Endothelial cell (in vitro differentiated cells): ENCODE measurements at regions not wholly inside any gene's neighbourhood (a gene's known extent, or its start where the extent isn't known, plus 50 kb on each side); places are given as distances from the start of the nearest gene placed in this dataset.

ENCODE experiments used
- DNase-seq: peaks from one replicate; pipeline ENCODE4 v3.0.0; 2021; ENCODE audit warnings: low spot score
- H3K27ac Mint-ChIP-seq: one replicate; pipeline ENCODE4 v1.8.0; 2021; ENCODE audit warnings: mixed read lengths, inconsistent platforms; ENCODE audit not compliant: unreplicated experiment
- H3K27me3 Mint-ChIP-seq: one replicate; pipeline ENCODE4 v1.8.0; 2021; ENCODE audit warnings: mild to moderate bottlenecking, moderate library complexity, mixed read lengths, inconsistent platforms; ENCODE audit not compliant: unreplicated experiment
- H3K36me3 Mint-ChIP-seq: one replicate; pipeline ENCODE4 v1.8.0; 2021; ENCODE audit warnings: mild to moderate bottlenecking, low read depth, mixed read lengths, inconsistent platforms; ENCODE audit not compliant: unreplicated experiment
- H3K4me1 Mint-ChIP-seq: one replicate; pipeline ENCODE4 v1.8.0; 2021; ENCODE audit warnings: mild to moderate bottlenecking, mixed read lengths, inconsistent platforms; ENCODE audit not compliant: unreplicated experiment
- H3K4me3 Mint-ChIP-seq: one replicate; pipeline ENCODE4 v1.8.0; 2021; ENCODE audit warnings: mild to moderate bottlenecking, mixed read lengths, inconsistent platforms; ENCODE audit not compliant: unreplicated experiment
- H3K9me3 Mint-ChIP-seq: one replicate; pipeline ENCODE4 v1.8.0; 2021; ENCODE audit warnings: mixed read lengths, inconsistent platforms; ENCODE audit not compliant: unreplicated experiment
- TF ChIP-seq, protein P1 (sequence below): fragments of 200-600 bp; sonication (generic); IDR thresholded peaks from one replicate; pipeline ENCODE4 v1.5.0; 2021; ENCODE audit warnings: antibody characterized with exemption; ENCODE audit not compliant: unreplicated experiment

DNA sequence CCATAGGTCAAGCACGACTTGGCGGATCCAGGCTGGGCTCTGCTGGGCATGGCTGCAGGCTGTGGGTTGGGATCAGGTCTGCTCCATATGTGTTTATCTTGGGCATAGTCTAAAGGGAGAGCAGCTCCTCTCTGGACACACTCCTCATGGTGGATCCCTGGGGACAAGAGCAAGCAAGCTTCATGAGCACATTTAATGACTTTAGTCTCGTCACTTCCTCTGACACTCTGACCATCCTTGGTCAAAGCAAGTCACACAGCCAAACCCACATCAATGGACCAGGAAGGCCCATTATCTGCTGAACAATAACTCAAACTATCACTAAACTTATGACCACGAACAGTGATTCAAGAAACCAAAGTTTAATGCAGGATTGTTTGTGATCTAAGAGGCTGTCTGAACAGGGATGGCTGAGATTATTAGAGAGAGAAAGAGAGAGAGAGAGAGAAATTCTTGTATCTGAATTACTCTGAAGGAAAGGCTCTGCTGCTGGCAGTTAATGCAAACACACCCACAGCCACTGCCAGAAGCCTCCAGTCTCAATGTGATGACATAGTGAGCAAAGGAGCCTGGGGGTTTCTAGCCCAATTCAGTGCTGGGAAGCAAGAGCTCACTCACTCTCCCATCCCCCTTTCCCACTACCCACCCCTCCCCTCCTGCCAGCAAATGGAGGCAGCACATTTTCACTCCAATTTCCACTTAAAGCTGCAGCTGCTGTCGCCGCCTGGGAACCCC is 490.2 kb upstream of the SULF2 start:
- no peaks in the 10 kb centered on the region for H3K36me3 Mint-ChIP-seq
- no peaks in the 10 kb centered on the region for H3K27me3 Mint-ChIP-seq
- H3K4me1 Mint-ChIP-seq: peaks cover 48% of the 10 kb centered on the region
- DNase-seq: no peak
- no peak overlapping the region for H3K4me3 Mint-ChIP-seq
- TF ChIP-seq, protein P1, sequence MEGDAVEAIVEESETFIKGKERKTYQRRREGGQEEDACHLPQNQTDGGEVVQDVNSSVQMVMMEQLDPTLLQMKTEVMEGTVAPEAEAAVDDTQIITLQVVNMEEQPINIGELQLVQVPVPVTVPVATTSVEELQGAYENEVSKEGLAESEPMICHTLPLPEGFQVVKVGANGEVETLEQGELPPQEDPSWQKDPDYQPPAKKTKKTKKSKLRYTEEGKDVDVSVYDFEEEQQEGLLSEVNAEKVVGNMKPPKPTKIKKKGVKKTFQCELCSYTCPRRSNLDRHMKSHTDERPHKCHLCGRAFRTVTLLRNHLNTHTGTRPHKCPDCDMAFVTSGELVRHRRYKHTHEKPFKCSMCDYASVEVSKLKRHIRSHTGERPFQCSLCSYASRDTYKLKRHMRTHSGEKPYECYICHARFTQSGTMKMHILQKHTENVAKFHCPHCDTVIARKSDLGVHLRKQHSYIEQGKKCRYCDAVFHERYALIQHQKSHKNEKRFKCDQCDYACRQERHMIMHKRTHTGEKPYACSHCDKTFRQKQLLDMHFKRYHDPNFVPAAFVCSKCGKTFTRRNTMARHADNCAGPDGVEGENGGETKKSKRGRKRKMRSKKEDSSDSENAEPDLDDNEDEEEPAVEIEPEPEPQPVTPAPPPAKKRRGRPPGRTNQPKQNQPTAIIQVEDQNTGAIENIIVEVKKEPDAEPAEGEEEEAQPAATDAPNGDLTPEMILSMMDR: no peak
- H3K27ac Mint-ChIP-seq: peak overlapping the region; percentile 34
- no peaks in the 10 kb centered on the region for H3K9me3 Mint-ChIP-seq

DNA sequence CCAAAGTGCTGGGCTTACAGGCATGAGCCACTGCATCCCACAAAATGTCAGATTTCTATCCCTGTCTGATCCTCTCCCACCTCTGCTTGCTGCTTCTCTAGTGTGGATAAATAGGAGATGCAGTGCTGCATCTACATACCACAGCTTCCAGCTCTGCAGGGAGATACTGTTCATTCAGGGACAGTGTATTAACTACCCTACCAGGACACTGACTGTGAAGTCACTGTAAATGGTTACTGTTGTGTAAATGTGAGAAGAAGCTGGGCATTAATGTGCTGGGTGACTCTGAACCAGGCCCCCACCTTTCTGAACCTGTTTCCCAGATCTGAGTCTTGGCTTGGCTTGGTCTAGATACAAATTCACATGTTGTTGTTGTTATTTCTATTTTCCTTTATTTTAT is 488.6 kb upstream of the SULF2 start:
- Mint-ChIP-seq H3K4me3 (no peak overlapping the region), H3K36me3 (no peaks in the 10 kb centered on the region), H3K27me3 (no peaks in the 10 kb centered on the region), H3K9me3 (no peaks in the 10 kb centered on the region), H3K27ac (no peak overlapping the region), H3K4me1 (peaks cover 37% of the 10 kb centered on the region)
- DNase-seq: no peak
- TF ChIP-seq, protein P1: no peak

DNA sequence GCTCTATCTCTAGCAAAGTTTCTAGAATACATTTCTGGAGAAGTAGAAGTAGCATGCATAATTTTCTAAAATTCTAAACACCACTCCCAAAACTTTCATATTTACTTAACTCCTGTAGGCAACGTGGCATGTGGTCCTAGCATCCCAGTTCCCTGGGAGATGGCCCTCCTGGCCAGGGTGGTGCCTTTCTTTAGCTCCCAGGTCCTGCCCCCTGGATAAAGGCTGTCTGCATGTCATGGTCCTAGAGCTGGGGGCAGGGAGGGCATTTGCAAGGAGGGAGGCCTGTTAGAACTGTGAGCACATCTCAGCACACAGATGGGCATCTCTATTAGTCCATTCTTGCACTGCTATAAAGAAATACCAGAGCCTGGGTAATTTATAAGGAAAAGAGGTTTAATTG is 485.6 kb upstream of the SULF2 start:
- Mint-ChIP-seq H3K36me3 (no peaks in the 10 kb centered on the region), H3K9me3 (no peaks in the 10 kb centered on the region), H3K4me1 (peaks cover 11% of the 10 kb centered on the region), H3K27ac (no peak overlapping the region), H3K27me3 (no peaks in the 10 kb centered on the region), H3K4me3 (no peak overlapping the region)
- TF ChIP-seq, protein P1: no peak
- DNase-seq: no peak

DNA sequence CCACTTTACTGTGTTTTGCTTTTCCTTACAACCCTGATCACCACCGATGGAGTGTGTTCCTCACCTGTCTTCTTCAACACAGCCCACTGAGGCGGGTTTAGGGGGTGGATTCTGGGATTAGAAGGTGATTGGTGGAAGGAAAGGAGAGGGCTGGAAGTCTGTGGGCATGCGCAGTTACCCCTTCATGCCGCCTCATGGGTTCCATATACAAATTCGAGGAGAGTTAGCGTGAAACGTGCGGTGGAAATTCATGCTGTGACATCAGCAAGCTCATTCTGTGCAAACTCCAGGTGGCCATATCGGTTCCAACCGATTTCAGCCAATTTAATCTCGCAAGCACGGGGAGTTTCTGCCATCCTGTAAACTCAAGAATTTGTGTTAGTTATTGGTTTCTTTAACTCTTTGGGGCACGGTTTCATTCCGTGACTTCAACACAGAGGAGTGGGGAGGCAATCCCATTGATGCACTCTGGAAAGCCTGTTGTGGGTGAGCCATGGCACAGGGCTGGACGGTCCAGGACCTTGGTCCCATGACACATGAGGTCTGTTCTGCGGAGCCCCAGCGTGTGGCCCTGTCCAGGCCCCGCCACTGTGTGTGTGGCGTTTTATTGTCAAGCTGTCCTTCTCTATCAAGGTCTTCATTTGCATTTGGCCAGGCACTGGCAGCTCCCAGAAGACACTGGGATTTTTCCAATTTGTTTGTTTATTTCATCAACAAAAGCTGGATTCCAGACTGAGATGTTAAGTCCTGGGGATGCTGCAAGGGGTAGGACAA is 482.8 kb upstream of the SULF2 start:
- Mint-ChIP-seq H3K9me3 (no peaks in the 10 kb centered on the region), H3K27me3 (no peaks in the 10 kb centered on the region), H3K27ac (no peak overlapping the region), H3K4me1 (no peaks in the 10 kb centered on the region), H3K4me3 (no peak overlapping the region), H3K36me3 (no peaks in the 10 kb centered on the region)
- TF ChIP-seq, protein P1: no peak
- no peak for DNase-seq

DNA sequence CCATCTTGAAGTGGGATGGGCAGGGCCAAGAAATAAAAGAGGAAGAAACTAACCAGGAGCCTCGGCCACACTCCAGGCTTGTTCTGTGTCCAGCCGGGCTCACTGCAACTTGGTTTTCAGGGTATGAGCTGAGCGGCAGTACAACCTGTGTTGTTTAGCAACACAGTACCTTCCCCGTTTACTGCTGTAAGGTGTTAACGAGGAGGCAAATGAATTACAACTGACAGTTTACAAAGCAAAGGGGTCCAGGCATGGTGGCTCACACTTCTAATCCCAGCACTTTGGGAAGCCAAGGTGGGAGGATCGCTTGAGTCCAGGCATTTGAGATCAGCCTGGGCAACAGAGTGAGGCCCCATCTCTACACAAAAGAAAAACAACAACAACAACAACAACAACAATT is 481.3 kb upstream of the SULF2 start:
- no peaks in the 10 kb centered on the region for H3K36me3 Mint-ChIP-seq
- no peak overlapping the region for H3K4me3 Mint-ChIP-seq
- H3K27ac Mint-ChIP-seq: no peak overlapping the region
- no peaks in the 10 kb centered on the region for H3K9me3 Mint-ChIP-seq
- DNase-seq: no peak
- TF ChIP-seq, protein P1: no peak
- no peaks in the 10 kb centered on the region for H3K27me3 Mint-ChIP-seq
- no peaks in the 10 kb centered on the region for H3K4me1 Mint-ChIP-seq
